DOHH2 (cell line): ENCODE measurements at regions not wholly inside any gene's neighbourhood (a gene's known extent, or its start where the extent isn't known, plus 50 kb on each side); places are given as distances from the start of the nearest gene placed in this dataset.

Experiments used
- EZH2phosphoT487 ChIP-seq: fragments of 200-600 bp; sonication (generic); IDR thresholded peaks from 2 replicates; pipeline ENCODE4 v1.6.1; 2017; ENCODE audit warnings: borderline replicate concordance, mild to moderate bottlenecking, antibody characterized with exemption, low read length, moderate library complexity, mixed read lengths
- TF ChIP-seq, protein P1 (sequence below): fragments of 200-600 bp; sonication (generic); IDR thresholded peaks from one replicate; pipeline ENCODE4 v1.5.1; 2014; ENCODE audit warnings: antibody characterized with exemption, mild to moderate bottlenecking, low read depth, low read length; ENCODE audit not compliant: poor library complexity, severe bottlenecking

DNA sequence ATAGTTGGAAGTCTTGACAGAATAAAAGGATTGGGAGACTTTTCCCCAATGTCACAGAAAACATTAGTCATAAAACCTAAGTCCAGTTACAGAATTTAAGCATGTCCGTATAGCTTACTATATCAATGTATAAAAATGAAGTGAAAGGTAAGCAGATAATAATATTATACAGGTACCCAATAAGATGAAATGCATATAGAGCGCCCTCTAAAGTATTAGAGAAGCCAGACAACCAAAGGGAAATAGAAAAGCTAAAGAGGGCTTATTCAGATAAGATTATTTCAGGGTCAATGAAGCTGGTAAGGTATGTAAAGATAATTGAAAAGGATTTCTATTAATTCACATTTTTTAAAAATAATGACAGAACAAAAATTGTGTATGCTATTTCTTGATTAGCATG lies 947.7 kb upstream of the MAP3K7 start:
- TF ChIP-seq, protein P1, sequence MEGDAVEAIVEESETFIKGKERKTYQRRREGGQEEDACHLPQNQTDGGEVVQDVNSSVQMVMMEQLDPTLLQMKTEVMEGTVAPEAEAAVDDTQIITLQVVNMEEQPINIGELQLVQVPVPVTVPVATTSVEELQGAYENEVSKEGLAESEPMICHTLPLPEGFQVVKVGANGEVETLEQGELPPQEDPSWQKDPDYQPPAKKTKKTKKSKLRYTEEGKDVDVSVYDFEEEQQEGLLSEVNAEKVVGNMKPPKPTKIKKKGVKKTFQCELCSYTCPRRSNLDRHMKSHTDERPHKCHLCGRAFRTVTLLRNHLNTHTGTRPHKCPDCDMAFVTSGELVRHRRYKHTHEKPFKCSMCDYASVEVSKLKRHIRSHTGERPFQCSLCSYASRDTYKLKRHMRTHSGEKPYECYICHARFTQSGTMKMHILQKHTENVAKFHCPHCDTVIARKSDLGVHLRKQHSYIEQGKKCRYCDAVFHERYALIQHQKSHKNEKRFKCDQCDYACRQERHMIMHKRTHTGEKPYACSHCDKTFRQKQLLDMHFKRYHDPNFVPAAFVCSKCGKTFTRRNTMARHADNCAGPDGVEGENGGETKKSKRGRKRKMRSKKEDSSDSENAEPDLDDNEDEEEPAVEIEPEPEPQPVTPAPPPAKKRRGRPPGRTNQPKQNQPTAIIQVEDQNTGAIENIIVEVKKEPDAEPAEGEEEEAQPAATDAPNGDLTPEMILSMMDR: no peak
- TF ChIP-seq EZH2phosphoT487: no peak
